Hepatocyte (in vitro differentiated cells): ENCODE measurements at regions not wholly inside any gene's neighbourhood (a gene's known extent, or its start where the extent isn't known, plus 50 kb on each side); places are given as distances from the start of the nearest gene placed in this dataset.

ENCODE experiments used
- EZH2 ChIP-seq: fragments of 200-600 bp; sonication (generic); IDR thresholded peaks from 2 replicates; pipeline ENCODE4 v1.6.1; 2016; ENCODE audit warnings: antibody characterized with exemption, mild to moderate bottlenecking, borderline replicate concordance
- EZH2phosphoT487 ChIP-seq: fragments of 200-600 bp; sonication (generic); IDR thresholded peaks from one replicate; pipeline ENCODE4 v1.6.1; 2018; ENCODE audit warnings: antibody characterized with exemption, mild to moderate bottlenecking, low read depth, moderate library complexity; ENCODE audit not compliant: unreplicated experiment, severe bottlenecking
- TF ChIP-seq, protein P1 (sequence below): fragments of 200-600 bp; sonication (generic); IDR thresholded peaks from 2 replicates; pipeline ENCODE4 v1.5.1; 2016; ENCODE audit warnings: antibody characterized with exemption, mild to moderate bottlenecking; ENCODE audit not compliant: poor library complexity

DNA sequence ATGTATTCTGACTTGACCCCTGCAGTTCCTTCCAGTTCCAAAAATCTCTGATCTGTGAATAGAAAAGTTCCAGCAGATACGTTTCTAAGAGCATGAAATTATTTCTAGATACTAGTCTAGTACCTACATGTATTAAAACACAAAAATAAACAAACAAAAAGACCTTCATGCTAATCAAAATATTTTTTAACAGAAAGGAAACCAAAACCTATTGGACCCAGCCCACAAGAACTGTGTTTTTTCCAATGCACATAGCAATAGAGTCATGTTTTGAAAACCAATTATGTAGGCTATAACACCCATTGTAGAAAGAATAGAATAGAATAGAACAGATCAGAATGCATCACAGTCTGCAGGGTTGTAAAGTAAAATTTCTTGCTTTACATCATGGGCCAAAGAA, 158.6 kb upstream of the TNFAIP3 start:
- TF ChIP-seq, protein P1, sequence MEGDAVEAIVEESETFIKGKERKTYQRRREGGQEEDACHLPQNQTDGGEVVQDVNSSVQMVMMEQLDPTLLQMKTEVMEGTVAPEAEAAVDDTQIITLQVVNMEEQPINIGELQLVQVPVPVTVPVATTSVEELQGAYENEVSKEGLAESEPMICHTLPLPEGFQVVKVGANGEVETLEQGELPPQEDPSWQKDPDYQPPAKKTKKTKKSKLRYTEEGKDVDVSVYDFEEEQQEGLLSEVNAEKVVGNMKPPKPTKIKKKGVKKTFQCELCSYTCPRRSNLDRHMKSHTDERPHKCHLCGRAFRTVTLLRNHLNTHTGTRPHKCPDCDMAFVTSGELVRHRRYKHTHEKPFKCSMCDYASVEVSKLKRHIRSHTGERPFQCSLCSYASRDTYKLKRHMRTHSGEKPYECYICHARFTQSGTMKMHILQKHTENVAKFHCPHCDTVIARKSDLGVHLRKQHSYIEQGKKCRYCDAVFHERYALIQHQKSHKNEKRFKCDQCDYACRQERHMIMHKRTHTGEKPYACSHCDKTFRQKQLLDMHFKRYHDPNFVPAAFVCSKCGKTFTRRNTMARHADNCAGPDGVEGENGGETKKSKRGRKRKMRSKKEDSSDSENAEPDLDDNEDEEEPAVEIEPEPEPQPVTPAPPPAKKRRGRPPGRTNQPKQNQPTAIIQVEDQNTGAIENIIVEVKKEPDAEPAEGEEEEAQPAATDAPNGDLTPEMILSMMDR = no peak
- TF ChIP-seq EZH2phosphoT487 = no peak
- TF ChIP-seq EZH2 = no peak
